Dermis blood vessel endothelial cell (primary cell): ENCODE measurements at regions not wholly inside any gene's neighbourhood (a gene's known extent, or its start where the extent isn't known, plus 50 kb on each side); places are given as distances from the start of the nearest gene placed in this dataset.
"Not testable (repeated sequence)": the region's sequence is repeated elsewhere in the genome, so short reads cannot be mapped to it uniquely, and the experiment has no call there.

Experiments
- DNase-seq: peaks from one replicate; pipeline ENCODE4 v3.0.0; 2010

DNA sequence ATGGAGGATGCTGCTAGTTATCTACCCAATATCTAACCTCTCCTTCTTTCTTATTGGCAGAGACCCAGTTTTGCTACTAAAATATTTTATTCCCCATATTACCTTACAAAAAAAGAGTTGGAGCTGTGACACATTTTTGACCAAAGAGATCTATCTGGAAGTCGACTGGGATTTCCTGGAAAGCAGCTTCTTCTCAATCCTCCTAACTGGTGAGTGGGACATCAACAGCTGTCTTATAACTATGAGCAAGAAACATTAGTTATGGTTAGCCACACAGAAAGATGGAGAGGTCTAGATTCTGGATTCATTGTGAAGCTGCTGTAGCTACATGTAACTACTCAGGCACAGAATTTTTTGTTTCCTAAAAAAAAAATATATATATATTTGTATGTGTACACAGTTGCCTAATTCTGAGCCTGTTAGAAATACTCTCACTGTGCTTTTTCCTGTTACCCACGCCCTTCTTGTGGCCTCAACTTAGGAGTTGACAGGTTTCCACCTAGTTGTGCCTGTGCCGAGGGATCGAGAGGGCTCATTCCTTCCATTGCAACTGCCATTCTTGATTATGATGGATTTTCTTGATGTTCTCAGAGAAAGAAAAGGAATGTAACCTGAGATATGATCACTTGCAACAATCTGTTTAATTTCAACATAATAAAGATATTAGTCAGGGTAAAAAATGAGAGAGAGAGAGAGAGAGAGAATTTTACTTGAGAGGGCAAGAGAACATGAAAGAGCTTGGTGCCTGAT is 142.0 kb downstream of the SLC17A6 start:
- no peak for DNase-seq

DNA sequence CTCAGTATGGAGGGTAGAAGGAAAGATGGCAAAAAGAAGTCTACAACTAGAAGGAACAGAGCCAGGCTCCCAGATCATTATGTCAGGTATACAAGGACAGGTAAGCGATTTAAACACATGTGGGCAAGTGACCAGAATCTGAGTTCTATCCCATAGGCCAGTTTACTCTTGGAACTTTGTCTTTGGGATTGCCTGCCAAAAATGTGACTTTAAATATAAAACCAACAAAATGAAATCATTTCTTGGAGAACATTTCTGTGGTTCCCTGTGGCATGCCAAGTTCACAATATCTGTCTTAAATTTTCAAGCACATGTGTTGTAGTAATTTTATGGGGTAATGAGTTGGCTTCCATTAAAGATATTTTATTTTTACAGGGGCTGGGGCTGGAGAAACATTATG is 141.0 kb downstream of the SLC17A6 start:
- no peak for DNase-seq

DNA sequence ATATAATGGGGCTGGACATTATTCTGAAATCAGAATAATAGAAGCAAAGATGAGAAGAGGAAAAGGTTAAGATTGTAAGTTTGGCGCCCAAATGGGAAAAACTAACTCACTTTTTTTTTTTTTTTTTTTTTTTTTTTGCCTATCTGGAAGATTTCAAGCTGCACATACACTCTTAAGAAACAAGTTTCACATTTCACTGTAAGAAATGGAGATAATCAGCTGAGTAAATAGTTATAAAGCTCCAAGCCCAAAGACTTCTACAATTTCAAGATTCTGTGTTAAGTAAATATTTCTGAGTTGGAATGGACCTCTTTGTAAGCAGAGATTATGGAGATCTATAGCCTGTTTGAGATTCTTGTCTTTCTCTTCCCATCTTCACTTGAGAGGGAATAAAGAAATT is 140.0 kb downstream of the SLC17A6 start:
- DNase-seq, result no peak

DNA sequence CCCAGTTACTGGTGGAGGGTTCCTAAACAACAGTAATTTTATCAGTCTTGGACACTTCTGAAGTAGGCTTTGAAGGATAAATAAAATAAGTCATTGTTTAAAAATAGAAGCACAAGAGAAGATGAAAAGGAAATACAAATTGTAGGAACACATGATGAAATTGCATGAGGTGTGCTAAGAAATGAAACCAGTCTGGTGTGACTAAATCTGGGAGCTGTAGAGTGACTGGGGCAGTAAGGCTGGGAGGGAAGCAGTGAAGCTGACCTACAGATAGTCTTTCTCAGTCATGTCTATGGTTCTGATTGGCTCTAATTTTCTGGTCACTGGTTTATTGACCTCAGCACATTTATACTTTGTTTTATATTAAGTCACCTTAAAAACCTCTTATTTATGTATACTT is 139.1 kb downstream of the SLC17A6 start:
- no peak for DNase-seq

DNA sequence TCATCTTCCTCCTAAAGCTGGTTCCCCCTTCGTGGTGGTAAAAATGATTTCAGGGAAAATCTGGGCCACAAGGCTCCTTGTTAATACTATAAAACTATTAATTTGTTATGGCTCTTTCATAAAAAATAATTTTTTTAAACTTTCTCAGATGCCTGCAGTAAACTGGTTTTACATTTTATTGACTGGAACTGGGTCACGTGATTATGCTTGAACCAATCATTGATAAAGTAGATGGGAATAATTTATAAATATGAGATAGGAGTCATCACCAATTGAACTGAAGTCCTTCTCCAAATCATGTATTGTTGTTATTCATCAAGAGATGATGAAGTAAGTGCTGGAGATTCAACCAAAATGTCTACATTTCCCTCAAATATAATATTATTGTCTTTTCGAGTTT is 138.4 kb downstream of the SLC17A6 start:
- DNase-seq, result no peak

DNA sequence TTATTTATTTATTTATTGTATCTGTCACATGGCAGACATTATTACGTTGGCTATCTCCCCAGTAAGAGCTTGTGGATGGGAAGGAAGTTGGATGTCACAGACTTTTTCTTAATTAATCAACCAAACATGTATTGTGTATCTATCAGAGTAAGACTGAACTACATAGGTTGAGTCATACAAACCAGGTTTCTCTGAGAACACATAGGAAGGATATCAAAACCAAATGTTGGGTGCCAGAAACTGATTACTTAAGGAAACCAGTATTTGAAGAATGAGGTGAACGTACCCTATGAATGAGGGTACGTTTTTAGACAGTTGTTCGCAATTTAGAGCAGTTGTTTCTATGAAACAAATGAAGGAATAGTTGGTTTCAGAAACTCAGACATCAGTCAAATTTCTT is 136.4 kb downstream of the SLC17A6 start:
- DNase-seq, result no peak

DNA sequence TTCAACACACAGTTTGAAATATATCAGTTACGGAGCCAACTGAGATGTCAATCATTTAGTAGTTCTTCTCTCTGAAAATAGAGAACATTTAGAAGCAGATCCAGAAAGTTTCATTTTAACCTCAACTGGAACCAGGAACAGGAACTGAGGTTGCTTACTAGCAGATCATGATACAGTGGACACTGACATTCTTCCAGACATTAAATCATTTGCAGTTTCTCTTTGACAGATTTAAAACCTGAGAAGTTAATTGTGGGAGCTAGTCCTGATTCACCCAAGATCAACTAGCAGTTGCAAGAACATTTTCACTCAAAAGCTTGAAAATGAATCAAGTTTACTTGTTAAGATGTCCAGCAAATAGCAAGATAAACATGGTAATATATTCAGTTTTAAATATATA is 135.4 kb downstream of the SLC17A6 start:
- no peak for DNase-seq

DNA sequence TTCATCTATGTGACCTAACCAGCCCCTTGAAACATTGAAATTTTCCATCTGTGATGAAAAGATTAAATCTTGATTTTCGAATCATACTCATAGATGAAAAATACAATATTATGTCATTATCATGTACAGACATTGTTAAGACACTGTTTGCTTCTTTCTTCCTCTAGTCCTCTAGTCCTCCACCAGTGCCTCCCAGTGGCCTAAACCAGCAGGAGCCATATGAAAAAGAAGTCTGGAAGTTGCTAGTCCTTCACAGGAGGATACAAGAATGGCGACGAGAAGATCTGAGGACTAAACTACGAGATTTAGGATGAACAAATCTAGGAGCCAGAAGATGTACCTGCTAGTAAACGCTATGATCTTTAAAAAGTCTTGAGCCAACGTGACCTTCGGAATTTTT is 134.1 kb downstream of the SLC17A6 start:
- DNase-seq, result peak; percentile 18

DNA sequence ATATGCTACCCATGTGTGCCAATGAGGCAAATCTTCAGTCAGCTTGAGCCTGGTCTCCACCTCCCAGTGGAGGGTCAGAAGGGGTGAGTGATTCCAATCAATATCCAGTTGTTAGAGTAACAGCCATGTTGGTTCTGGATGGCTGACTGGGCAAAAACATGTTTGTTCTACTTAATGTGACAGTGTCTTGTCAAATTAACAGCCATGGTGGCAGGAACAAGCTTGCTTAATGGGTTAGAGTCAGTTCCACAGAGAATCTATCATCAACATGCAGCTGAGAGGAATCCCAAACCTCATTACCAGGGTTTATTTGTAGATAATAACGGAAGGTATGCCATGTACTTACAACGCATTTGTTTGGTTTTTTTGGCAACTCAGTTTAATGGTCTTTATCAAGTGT is 133.2 kb downstream of the SLC17A6 start:
- no peak for DNase-seq

DNA sequence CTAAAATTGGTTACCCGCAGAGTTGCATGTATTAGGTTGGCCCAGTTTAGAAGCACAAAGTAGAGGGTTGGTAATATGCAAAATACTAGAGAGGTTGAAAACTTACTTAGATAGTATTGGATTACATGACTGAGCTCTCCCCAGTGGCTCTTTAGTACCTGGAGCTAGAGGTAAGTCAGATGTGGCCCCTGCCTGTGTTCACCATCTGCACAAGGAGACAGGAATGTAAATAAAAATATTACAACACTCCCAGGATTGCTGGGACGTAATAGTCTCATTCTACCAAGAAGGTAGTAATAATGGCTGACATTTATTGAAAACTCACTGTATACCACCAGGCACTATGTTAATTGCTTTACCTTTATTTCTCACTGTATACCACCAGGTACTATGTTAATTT is 129.6 kb downstream of the SLC17A6 start:
- DNase-seq, result no peak

DNA sequence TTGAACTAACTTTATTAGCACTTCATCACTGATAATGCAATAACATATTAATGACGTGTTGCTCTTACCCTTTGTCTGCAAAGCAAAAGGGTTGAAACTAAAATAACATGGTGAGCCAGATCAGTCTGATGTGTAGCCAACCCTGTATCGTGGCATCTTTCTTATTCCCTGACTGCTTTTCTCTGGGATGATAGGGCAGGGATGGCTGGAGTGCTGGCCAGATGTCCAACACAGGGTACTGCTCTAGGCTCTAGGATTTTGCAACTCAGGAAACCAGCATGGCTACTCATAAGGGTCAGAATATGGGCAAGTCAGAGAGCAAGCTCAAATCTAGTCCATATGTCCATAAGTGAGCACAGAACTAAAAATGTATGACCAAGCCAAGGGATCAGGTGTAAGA is 129.1 kb downstream of the SLC17A6 start:
- DNase-seq, result no peak

DNA sequence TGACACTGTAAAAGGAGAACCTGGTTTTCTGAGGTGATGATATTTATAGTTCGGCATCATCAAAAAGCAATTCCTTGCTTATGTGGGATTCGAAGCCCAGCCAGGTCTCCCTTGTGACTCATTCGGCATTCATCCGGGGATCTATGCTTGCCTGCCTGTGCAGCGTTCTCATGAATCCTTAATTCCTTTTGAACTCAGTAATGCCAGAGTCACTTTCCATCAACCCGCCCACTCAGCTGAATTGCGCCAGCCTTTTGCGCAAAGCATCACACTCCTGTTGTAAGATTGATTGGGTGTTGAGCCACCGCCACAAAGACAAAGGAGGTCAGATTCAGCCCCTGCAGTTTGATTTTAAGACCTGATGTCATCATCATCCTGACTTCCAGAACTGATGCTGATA is 128.6 kb downstream of the SLC17A6 start:
- DNase-seq, result no peak

DNA sequence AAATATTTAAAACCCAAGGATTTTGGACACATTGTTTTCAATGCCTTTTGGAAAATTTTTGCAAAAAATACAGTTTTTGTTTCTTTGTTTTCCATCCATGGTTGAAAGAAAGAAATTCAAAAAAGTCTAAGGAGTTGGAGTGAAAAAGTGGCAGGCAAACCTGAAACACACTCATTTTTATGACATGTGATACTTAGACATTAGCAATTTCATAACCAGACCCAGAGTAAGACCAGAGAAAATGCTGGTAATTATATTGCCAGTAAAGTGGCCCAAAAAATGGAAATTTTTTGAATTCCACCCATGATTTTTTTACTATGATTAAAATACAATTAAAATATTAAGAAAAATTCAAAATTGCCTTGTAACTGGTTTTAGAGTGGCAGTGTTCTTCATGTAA is 128.2 kb downstream of the SLC17A6 start:
- DNase-seq, result no peak

DNA sequence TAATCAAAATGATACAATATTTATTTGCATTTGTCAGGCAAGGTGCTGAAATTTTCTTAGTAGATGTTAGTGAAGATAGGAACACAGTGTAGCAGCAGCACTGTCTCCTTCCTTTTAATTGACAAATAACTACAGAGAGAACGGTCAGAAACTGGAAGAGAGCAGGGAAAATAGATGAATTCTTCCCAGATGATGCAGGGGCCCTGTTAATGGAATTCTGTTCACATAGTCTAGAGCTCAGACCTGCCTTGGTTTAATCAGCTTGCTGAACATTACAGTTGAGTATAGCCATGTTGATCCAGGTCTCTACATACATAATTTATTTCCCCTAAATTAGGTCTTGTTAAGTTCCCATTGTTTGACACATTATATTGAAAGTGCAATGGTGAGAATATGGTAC is 127.4 kb downstream of the SLC17A6 start:
- no peak for DNase-seq

DNA sequence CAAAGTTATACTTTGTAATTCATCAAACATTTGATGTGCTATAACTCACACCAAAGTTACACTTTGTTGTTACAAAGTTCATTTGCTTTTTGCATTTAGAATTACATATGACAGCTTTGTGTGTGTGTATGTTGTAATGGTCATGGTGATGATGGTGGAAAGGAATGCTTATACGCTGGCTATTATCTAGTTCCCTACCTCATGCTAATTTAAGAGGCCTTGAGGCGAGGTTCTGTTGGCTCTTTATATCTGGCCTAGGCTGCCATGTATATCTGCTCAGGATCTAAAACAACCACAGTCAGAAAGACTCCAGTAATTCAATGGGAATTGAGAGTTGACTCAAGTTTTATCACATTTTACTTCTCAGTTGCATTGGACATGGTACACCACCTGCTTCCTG is 123.4 kb downstream of the SLC17A6 start:
- no peak for DNase-seq

DNA sequence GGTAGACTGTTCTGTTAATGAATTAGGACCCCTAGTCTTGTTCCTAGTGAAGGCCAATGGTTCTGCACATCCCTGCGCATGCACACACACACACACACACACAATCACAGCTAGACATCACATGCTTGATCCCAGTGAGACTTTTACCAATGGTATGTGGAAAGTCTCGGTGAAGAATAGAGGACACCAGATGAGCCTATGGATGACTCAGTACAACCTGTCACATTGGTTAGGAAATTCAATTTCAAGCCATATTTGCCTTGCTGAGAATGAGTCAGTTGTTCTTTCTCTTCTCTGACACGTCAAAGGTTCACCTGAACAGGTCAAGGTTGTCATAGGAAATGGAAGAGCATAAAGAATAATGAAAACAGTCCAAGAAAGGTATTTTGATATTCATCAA is 122.0 kb downstream of the SLC17A6 start:
- DNase-seq, result no peak

DNA sequence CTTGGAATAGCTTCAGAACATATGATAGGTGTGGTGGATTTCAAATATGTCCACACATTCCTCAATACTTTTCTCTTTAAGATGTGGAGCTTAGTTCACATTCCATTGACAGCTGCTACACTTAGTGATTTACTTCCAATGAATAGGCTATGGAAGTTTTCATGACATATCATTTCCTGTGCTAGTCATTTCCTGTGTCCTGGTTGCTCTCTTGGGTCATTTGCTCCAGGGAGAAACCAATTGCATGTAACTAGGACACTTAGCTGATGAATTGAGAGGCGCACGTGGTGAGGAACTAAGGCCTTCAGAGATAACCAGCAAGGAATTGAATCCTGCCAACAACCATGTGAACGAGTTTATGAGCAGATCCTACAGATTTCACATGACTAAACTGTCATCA is 120.9 kb downstream of the SLC17A6 start:
- peak; percentile 82 for DNase-seq

DNA sequence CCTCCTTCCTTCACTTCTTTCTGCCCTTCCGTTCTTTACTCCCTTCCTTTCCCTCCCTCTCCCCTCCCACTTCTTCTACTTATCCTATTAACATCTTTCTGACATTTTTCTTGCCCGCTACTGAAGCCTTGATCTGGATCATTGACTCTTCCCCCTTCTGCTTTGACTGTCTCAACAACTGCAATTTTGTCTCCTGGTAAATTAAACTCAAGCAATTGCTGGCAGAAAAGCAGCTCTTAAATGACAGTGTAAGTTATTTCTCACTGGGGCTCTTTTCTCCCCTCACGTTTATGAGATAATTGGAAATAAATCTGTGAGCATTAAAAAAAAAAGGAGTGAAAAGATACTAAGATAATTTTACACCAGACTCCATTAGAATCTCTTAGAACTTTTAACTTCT is 120.0 kb downstream of the SLC17A6 start:
- DNase-seq, result no peak

DNA sequence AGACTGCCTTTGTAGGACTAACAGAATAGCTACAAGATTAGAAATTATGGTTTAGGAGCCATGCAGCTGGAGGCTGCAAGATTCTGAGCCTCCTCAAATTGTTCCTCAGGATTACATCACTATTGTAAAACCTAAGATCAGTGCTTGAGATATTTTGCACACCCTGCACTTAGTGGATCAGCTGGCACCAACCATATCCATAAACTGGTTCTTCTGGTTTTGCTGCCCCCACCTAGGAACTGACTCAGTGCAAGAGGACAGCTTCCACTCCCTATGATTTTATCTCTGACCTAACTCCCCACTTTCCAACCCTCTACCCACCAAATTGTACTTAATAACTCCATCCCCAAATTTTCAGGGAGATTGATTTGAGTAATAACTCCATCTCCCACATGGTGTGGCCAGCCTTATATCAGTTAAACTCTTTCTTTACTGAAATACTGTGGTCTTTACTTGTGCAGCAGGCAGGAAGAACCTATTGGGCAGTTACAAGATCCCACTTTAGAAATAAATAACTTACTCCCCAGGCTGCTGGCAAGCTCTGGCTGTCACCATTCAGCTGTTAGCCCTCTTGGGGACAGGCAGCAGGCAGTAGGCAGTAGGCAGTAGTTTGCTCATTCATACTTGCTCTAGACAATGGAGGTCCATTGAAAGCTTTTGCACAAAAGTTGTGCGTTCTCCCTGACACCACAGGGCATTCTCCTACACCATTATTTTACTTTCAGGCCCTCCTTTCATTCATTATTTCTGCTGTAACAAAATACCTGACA is 119.0 kb downstream of the SLC17A6 start:
- DNase-seq, result no peak

DNA sequence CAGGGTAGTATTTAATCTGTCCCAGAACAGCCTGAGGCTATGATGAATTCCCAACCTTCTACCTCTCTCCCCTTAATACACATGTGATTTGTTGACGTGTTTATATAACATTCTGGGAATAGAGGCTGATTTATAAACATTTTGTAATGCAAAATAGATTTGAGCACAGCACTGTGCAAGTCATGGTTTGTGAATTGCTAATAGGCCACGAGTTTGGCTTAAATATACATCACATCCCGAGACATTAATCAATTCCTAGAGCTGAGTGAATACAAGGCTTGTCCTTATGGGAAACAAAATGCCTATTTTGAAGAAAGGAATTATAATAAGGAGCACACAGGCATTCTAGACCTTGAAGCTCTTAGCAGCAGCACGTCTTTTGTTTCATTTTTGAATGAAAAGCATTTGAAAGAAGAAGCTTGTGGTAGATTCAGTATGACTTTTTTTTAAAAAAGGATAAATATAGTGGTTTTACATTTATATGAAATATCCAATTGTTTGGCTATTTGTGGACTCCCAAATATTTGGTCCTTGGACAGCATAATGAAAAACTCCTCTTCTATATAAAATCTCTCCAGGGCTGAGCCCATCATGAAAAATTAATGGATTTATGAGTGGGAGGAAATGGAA is 116.4 kb downstream of the SLC17A6 start:
- no peak for DNase-seq

DNA sequence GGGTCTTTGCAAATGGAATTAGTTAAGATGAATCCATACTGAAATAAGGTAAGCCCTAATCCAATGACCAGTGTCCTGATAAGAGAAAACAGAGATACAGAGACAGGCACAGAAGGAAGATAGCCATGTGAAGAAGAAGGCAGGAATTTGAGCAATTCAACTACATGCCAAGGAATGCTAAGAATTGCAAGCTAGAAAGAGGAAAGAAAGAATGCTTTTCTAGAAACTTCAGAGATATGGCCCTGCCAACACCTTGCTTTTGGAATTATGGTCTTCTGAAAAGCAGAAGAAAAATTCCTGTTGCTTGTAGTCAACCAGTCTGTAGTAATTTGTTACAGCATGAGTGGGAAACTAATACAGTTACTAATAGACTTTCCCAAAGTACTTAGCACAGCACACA is 111.3 kb downstream of the SLC17A6 start:
- DNase-seq, result no peak

DNA sequence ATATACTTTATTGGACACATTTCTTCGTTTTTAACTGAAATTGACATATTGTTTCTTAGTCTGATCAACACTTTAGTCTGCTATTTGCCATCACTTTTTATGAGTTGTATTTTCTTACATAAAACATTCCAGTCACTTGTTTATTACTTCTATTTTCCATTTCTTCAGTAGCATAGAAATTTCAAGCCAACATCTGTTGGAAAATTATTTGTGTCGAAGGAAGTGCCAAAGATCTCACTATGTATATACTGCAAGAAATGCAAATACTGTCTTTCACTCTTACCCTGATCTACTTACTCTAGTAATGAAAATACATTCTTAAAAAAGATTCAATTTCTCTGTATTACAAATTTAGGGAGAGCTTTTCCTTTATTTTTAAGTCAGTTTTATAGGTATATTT is 105.9 kb downstream of the SLC17A6 start:
- DNase-seq, result no peak

DNA sequence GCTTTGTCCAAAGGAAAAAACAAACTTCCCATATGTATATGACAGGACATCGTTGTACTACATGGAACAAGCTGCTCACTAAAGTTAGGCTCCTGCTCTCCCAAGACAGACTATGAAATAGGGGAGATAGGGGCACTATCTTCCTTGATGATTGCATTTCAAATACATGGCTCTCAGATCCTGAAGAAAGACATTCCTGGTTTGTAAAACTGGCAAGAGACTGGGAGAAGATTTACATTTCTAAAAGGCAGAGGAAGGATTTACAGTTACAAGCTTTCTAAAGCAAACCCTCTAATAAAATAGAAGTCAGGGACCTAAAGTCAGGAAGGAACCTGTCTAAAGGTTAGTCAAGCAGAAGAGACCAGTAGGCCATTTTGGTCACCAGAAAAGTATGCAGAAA is 103.7 kb downstream of the SLC17A6 start:
- DNase-seq, result no peak

DNA sequence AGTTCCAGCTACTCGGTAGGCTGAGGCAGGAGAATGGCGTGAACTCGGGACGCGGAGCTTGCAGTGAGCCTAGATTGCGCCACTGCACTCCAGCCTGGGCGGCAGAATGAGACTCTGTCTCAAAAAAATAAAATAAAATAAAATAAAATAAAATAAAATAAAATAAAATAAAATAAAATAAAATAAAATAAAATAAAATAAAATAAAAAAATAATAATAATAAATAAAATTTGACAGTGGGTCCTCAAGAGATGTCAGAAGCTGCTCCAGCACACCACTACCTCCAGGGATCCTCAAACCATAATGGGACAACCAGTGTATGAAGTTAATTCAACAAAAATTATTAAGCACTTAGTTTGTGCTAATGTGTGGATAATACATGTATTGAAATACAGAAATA is 97.4 kb downstream of the SLC17A6 start:
- DNase-seq, result not testable (repeated sequence)
